Right cardiac atrium (tissue), 5 donors: ENCODE measurements at regions not wholly inside any gene's neighbourhood (a gene's known extent, or its start where the extent isn't known, plus 50 kb on each side); places are given as distances from the start of the nearest gene placed in this dataset.

ENCODE experiments used
- ATAC-seq, 2 donors: fragments of 200-7000 bp; cut with Tn5 transposase; one replicate each; pipeline versions ENCODE4 v1.8.0 to v1.9.1; 2020; ENCODE audit warnings: moderate library complexity in 2 of 2, mild to moderate bottlenecking in 1 of 2
- DNase-seq, 3 donors: peaks; one replicate each; pipeline ENCODE4 v3.0.0-alpha.2; 2020
- H3K27ac ChIP-seq: one replicate; pipeline ENCODE4 v1.5.1; 2013; ENCODE audit warnings: mild to moderate bottlenecking, low read length, control low read depth, moderate library complexity
- H3K27me3 ChIP-seq: one replicate; pipeline ENCODE4 v1.6.1; 2013; ENCODE audit not compliant: control insufficient read depth, insufficient read depth
- H3K4me1 ChIP-seq: one replicate; pipeline ENCODE4 v1.6.1; 2013; ENCODE audit warnings: low read length; ENCODE audit not compliant: control insufficient read depth, insufficient read depth
- H3K4me3 ChIP-seq: one replicate; pipeline ENCODE4 v1.5.1; 2013; ENCODE audit warnings: low read length, control low read depth
- H3K9me3 ChIP-seq: one replicate; pipeline ENCODE4 v1.6.1; 2013; ENCODE audit warnings: low read length; ENCODE audit not compliant: control insufficient read depth
- WGBS: extraction: QIAGEN DNeasy Blood & Tissue Kit; methylation state at CpG from one replicate; pipeline ENCODE4 v1.1.7; 2013; 5-methylcytosine and 5-hydroxymethylcytosine counted together
- intact Hi-C, 4 donors: fragments of 100-400 bp; cut with DNase I; formaldehyde crosslinking; loops; one replicate each; pipeline versions ENCODE4 v1.11.0 to v1.14.0; 2022 to 2023
- donor health status: healthy with polysubstance abuse.
- donor health status: DM: no; HTN: yes; CAD: no.
- donor health status: DM: no; HTN: no; CAD: no.
- donor health status: DM: no; HTN: yes; CAD: no; lungs with severe emphysema.
- donor health status: DM: yes; HTN: yes; CAD: no.

DNA sequence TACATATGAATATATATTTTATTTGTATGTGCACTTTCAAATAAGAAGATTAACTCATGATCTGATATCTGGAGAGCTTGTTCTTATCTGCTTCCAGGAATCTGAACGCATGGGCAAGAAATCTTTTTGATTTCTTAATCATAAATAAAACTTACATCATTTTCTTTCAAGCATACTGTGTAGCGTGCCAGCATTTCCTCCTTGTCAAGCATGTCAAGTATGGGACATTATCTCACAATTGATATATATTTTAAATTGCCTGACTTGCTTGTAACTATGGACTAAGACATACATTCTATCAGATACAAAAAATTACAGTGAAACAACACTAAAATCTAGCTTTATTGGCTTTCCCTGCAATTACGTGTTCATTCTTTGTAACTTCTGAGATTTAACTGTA is 1128.2 kb downstream of the PLA2G4A start:
- Histone ChIP-seq H3K27ac (no peak overlapping the region), H3K4me3 (no peak overlapping the region), H3K4me1 (no peaks in the 10 kb centered on the region), H3K27me3 (no peaks in the 10 kb centered on the region), H3K9me3 (no peaks in the 10 kb centered on the region)
- ATAC-seq, result no peak
- DNase-seq, result no peak
- WGBS, result 43% methylated on average over 3 of the region's 3 CpGs
- intact Hi-C loops, result no loop called here

DNA sequence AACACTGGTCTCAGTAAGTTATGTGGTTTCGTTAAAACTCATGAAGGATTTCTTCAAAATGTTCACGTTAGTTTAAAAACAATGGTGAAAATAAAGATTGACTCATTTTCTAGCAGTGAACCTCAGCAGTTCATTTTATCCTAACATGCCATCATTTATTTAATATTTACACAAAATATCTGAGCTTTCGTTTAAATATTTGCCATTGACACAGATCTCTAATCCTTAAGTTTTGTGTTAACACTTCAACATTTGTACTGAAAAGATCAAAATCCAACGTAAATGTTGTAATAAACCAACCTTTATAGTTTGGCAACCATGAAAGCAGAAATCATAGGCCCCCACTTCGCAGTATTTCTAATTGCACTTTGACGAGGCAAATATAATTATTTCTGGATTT is 1129.5 kb downstream of the PLA2G4A start:
- 90% methylated on average over 6 of the region's 6 CpGs for WGBS
- no peak for ATAC-seq
- no peak for DNase-seq

DNA sequence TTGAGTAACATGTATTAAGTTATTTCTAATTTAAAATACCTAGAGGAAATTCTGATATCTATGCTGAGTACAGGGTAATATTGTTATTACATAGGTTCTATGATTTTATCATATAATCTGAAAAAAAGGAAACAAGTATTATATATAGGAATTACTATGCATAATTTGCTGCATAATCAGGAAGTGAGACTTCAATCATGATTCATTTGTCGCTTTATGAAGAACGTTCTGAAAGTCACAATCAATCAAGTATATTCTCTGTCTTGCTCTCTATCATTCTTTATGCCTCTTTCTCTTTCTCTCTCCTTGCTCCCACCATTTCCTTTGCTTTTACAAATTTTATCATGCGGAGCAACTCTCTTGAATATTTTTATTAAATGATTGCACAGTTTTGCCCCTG is 1130.3 kb downstream of the PLA2G4A start:
- Histone ChIP-seq H3K4me3 (no peak overlapping the region), H3K9me3 (no peaks in the 10 kb centered on the region), H3K27ac (no peak overlapping the region), H3K4me1 (no peaks in the 10 kb centered on the region), H3K27me3 (no peaks in the 10 kb centered on the region)
- WGBS, result 77% methylated on average over 3 of the region's 3 CpGs
- no peak for ATAC-seq
- intact Hi-C loops, result no loop called here
- DNase-seq, result no peak

More for the DNA sequence above, 1129.5 kb downstream of the PLA2G4A start:
- H3K27ac ChIP-seq, result no peak overlapping the region
- no peaks in the 10 kb centered on the region for H3K4me1 ChIP-seq
- intact Hi-C loops, result no loop called here
- H3K4me3 ChIP-seq, result no peak overlapping the region
- no peaks in the 10 kb centered on the region for H3K27me3 ChIP-seq
- no peaks in the 10 kb centered on the region for H3K9me3 ChIP-seq

DNA sequence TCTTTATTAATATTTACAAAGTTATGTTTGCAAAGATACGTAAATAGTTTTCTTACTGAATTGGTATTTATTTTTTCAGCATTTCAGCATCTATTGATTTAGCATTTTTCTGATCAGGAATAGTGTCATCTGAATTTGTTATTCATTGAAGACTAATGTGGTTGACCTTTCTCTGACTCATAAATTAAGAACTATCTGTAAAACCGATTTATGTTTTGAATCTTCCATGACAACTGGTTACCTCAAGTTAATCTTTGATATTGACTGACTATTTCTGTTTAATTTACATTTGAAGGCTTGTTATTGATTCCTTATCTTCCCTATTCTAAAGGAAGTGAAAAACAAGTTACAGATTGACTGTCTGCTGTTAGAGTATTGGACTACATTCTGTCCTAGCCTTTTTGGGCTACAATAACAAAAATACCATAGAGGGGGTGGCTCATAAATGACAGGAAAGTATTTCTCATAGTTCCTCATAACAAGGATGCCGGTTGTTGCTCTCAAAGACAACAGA is 1131.4 kb downstream of the PLA2G4A start:
- no peaks in the 10 kb centered on the region for H3K4me1 ChIP-seq
- no peaks in the 10 kb centered on the region for H3K9me3 ChIP-seq
- H3K4me3 ChIP-seq, result no peak overlapping the region
- ATAC-seq (no peak), DNase-seq (no peak)
- no peaks in the 10 kb centered on the region for H3K27me3 ChIP-seq
- 86% methylated on average over 3 of the region's 3 CpGs for WGBS
- no peak overlapping the region for H3K27ac ChIP-seq
- intact Hi-C loops, result no loop called here

DNA sequence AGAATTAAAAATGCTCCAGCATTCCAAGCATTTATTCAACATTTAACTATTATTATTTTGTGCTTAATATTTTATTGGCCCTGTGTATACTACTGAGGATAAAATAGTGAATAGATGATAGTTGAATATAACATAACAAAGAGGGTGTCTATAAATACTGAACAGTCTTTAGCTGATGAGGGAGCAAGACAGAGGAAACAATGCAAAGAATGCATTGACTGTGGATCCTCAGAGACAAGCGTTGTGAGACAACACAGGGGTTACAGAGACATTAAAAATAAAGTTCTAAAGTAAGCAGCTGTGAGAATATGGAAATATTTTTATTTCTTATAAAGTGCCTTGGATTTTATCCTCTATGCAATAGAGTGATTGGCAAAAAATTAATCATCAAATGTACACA is 1133.1 kb downstream of the PLA2G4A start:
- ATAC-seq (no peak), DNase-seq (no peak)
- no peak overlapping the region for H3K4me3 ChIP-seq
- intact Hi-C loops, result no loop called here
- H3K9me3 ChIP-seq, result no peaks in the 10 kb centered on the region
- no peaks in the 10 kb centered on the region for H3K27me3 ChIP-seq
- 36% methylated on average over 1 of the region's 1 CpG for WGBS
- H3K27ac ChIP-seq, result no peak overlapping the region
- no peaks in the 10 kb centered on the region for H3K4me1 ChIP-seq

DNA sequence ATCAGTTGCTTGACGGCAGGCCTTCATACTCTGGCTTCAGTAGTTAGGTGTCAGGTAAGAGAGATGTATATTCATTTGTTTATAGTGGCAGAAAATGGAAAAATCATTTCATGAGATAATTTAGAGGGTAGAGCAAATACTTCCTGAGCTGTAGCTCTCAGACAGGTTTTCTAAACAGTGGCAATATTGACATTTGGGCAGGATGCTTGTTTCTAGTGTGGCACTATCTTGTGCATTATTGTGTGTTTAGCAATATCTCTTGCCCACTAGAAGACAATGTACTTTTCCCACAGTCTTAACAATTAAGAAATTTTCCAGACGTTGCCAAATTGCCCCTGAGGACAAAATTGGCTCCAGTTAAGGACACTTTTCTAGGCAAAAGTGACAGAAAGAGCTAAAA is 1143.1 kb downstream of the PLA2G4A start:
- intact Hi-C loops, result no loop called here
- WGBS, result 60% methylated on average over 2 of the region's 2 CpGs
- no peak for DNase-seq

DNA sequence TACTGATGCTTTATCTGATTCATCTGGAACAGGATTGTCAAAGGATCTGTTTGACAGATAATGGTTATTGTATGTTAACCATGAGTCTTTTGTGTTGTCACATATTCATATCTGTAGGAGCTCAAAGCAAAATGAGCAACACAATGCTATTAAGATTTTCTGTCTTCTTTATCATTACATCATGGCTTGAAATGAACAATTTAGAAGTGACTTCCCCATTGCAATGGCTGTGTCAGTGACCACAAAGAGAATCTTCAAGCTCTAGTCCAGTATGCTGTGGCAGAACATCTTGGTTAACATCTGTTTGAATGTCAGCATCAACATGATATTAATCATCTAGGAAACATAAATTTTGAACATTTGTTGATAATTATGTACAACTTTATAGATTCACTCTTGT is 1148.5 kb downstream of the PLA2G4A start:
- no peak overlapping the region for H3K4me3 ChIP-seq
- H3K4me1 ChIP-seq, result no peaks in the 10 kb centered on the region
- H3K27ac ChIP-seq, result no peak overlapping the region
- intact Hi-C loops, result no loop called here
- H3K27me3 ChIP-seq, result no peaks in the 10 kb centered on the region
- no peak for DNase-seq
- H3K9me3 ChIP-seq, result peaks cover 2% of the 10 kb centered on the region
- ATAC-seq, result no peak

More for the DNA sequence above, 1143.1 kb downstream of the PLA2G4A start:
- Histone ChIP-seq H3K4me3 (no peak overlapping the region), H3K27ac (no peak overlapping the region), H3K9me3 (no peaks in the 10 kb centered on the region), H3K27me3 (no peaks in the 10 kb centered on the region), H3K4me1 (no peaks in the 10 kb centered on the region)
- no peak for ATAC-seq

DNA sequence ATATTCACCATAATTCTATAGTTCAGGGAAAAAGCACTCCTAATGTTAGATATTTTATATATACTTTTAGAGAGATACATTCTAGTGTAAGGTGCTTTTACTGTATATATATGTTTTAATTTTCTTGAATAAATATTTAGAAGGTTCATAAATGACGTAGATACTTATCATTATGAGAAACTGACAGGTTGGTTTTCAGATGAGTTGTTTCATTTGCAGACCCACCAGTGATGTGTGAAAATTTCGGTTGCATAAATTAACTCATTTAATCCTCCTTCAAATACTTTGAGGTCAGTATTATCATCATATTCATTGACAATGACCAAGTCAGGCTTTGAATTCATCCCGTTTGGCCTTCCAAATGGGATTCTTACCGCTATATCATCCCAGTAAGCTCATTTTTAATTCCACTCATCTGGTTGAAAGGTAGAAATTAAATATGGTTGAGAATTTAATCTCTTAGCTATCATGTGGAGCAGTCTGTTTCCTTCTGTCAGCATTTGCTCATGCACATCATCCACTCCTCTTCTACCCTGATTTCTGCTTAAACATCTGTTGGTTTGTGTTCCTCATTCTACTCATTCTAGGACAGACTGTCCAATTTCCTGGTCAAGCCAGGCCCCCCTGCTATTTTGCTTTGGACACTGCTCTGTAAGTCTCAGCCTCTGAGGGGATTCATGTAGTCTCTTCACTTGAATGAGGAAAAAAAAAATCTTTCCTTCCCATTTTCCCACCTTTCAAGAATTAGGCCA is 1156.6 kb downstream of the PLA2G4A start:
- ATAC-seq (no peak), DNase-seq (no peak)
- WGBS, result 88% methylated on average over 4 of the region's 4 CpGs
- Histone ChIP-seq H3K27me3 (no peaks in the 10 kb centered on the region), H3K4me3 (no peak overlapping the region), H3K4me1 (no peaks in the 10 kb centered on the region), H3K27ac (no peak overlapping the region), H3K9me3 (peaks cover 2% of the 10 kb centered on the region)
- intact Hi-C loops, result no loop called here

DNA sequence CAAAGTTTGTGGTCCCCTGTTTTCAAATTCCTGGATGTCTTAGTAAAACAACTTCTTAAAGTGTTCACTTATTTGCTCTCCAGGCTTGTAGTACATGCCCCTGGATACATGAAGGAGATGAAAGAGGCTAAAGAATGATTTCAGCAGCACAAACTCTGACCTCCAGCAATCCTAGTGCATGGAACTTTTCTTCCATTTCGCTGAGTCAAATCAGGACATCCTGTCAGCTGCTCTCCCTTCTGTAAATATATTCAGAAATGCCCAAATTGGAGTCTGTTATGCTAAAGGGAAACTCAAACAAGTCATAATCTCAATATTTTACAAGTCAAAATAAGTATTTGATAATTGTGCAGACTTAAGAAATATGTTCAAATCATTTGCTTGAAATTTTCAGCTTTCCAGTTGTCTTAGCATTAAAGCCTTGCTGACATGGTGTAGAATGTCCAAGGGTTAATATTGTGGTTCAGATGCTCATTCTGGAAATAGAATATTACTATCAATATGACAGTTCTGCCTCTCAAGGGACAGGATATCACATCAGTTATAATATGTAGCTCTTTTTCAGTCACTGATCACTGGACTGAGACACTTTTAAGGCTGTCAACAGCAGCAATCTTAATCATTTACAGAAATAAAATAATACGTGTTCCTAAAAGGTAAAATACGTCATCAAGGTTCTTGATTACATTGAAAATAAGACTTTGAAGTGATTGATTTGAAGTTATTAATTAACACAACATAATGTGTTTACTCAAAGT is 1157.3 kb downstream of the PLA2G4A start:
- intact Hi-C loops, result no loop called here
- no peak overlapping the region for H3K4me3 ChIP-seq
- WGBS, result 54% methylated on average over 3 of the region's 3 CpGs
- DNase-seq (no peak), ATAC-seq (no peak)
- no peaks in the 10 kb centered on the region for H3K4me1 ChIP-seq
- no peak overlapping the region for H3K27ac ChIP-seq
- no peaks in the 10 kb centered on the region for H3K27me3 ChIP-seq
- peaks cover 2% of the 10 kb centered on the region for H3K9me3 ChIP-seq

DNA sequence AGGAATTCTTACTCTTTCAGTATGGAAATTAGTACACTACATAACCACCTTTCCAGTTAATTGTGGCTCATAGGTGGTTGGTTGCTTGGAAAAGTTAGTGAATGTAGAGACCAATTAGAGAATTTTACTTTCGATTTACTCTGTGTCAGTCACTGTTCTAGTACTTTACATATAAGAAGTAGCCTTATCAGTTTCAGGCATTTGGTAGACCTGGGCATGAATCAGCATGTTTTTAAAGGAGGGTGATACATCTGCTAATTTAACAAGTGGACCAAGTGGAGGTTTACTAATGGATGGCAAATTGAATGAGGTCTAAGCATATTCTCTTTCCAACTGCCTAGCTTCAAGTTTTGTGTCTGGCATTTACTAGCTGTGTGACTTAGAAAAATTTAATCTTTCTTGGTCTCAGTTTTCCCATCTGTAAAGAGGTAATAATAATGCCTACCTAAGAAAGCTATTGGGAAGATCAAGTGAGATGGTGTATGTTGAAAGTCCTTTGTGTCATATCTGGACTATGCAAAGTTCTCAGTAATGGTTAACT is 1158.6 kb downstream of the PLA2G4A start:
- ATAC-seq, result no peak
- H3K4me3 ChIP-seq, result no peak overlapping the region
- H3K27ac ChIP-seq, result no peak overlapping the region
- WGBS, result 95% methylated on average over 1 of the region's 1 CpG
- intact Hi-C loops, result no loop called here
- DNase-seq, result no peak
- H3K27me3 ChIP-seq, result no peaks in the 10 kb centered on the region
- H3K4me1 ChIP-seq, result no peaks in the 10 kb centered on the region
- no peaks in the 10 kb centered on the region for H3K9me3 ChIP-seq

DNA sequence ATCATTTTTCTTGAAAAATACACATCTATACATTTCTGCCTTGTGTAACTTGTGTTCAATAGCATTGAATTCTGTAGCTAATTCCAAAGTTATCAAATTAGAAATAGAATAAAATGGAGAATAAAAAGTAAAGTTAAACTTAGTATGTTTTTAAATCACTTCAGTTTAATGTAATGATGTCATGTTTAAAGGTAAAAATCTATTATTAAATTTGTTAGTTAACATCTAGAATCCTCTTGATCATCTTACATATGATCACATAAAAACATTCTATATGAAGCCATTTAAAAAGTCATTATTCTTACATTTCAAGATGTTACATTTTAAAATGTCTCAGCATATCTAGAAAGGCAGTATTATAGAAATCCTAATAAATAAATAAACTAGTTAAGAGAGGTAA is 1163.2 kb downstream of the PLA2G4A start:
- H3K9me3 ChIP-seq, result no peaks in the 10 kb centered on the region
- no peak for ATAC-seq
- H3K4me1 ChIP-seq, result no peaks in the 10 kb centered on the region
- H3K27me3 ChIP-seq, result no peaks in the 10 kb centered on the region
- H3K4me3 ChIP-seq, result no peak overlapping the region
- DNase-seq, result no peak
- H3K27ac ChIP-seq, result no peak overlapping the region
- intact Hi-C loops, result no loop called here
